Mucosa of descending colon (tissue), 3 donors: ENCODE measurements at regions not wholly inside any gene's neighbourhood (a gene's known extent, or its start where the extent isn't known, plus 50 kb on each side); places are given as distances from the start of the nearest gene placed in this dataset.

Experiments
- ATAC-seq: fragments of 200-7000 bp; cut with Tn5 transposase; one replicate; pipeline ENCODE4 v1.9.1; 2020; ENCODE audit warnings: mild to moderate bottlenecking, moderate library complexity
- DNase-seq, 3 donors: peaks; one replicate each; pipeline ENCODE4 v3.0.0-alpha.2; 2020
- H3K36me3 ChIP-seq: fragments of 200-600 bp; one replicate; pipeline ENCODE4 v1.8.0; 2021; ENCODE audit warnings: low read depth, mild to moderate bottlenecking
- H3K4me1 ChIP-seq: fragments of 200-600 bp; one replicate; pipeline ENCODE4 v1.8.0; 2021; ENCODE audit warnings: low read depth, mild to moderate bottlenecking
- H3K4me3 ChIP-seq: fragments of 200-600 bp; one replicate; pipeline ENCODE4 v1.8.0; 2021; ENCODE audit warnings: mild to moderate bottlenecking
- H3K9me3 ChIP-seq: fragments of 200-600 bp; one replicate; pipeline ENCODE4 v1.8.0; 2021; ENCODE audit warnings: mild to moderate bottlenecking
- intact Hi-C, 2 donors: fragments of 100-400 bp; cut with DNase I in 1 of 2; cut with micrococcal nuclease in 1 of 2; formaldehyde crosslinking; loops; one replicate each; pipeline versions ENCODE4 v1.11.0 to v1.11.1; 2022; cut with DNase I, micrococcal nuclease
- TF ChIP-seq, protein P1 (sequence below): fragments of 200-600 bp; IDR thresholded peaks from one replicate; pipeline ENCODE4 v1.8.0; 2022; ENCODE audit warnings: antibody characterized with exemption, mild to moderate bottlenecking
- donor health status: DM: no; HTN: no; CAD: no; lungs with moderate emphysema.
- donor health status: DM: no; HTN: no; CAD: no.
- donor health status: DM: no; HTN: yes; CAD: no.

DNA sequence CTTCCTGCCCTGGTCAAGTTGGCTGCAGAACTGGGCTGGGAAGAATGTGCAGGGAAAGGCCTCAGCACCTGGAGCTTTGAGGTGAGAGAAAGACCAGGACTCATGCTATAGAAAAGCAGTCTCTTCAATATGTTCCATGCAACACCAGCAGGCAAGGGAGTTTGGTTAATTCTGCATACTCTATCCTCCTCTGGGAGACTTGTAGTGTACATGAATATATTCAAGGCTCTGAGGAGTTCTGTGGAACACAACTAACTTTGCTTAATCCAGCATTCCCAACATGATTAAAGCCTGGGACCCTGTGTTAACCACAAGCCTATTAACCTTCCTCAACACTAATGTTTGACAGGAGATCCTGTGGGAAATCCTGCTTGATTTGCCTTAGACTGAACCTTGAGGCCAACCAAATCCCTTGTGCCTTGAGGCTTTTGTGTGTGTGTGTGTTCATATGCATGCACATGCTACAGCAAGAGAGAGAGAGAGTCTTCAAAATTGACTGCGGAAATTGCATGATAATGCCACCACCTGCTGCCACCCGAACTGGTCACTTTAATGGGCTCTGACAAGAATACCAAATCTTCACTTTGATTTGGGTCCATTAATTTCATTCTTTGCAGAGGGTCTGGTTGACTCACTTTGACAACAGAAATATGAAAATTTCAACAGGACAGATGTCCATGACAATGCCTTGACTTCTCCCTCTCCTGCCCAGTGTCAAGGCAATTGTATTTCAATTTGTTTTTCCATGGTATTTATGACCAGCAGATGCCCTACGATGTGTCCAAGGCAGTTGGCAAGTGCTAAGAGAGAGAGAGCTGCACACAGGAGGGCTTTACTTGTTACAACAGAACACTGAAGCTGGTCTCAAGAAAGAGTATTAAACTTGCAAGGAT lies 238.2 kb upstream of the ZBED5 start:
- ATAC-seq: no peak
- no peak for DNase-seq
- intact Hi-C loops: no loop called here
- H3K4me1 ChIP-seq: no peaks in the 10 kb centered on the region
- H3K36me3 ChIP-seq: no peaks in the 10 kb centered on the region
- TF ChIP-seq, protein P1, sequence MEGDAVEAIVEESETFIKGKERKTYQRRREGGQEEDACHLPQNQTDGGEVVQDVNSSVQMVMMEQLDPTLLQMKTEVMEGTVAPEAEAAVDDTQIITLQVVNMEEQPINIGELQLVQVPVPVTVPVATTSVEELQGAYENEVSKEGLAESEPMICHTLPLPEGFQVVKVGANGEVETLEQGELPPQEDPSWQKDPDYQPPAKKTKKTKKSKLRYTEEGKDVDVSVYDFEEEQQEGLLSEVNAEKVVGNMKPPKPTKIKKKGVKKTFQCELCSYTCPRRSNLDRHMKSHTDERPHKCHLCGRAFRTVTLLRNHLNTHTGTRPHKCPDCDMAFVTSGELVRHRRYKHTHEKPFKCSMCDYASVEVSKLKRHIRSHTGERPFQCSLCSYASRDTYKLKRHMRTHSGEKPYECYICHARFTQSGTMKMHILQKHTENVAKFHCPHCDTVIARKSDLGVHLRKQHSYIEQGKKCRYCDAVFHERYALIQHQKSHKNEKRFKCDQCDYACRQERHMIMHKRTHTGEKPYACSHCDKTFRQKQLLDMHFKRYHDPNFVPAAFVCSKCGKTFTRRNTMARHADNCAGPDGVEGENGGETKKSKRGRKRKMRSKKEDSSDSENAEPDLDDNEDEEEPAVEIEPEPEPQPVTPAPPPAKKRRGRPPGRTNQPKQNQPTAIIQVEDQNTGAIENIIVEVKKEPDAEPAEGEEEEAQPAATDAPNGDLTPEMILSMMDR: no peak
- no peaks in the 10 kb centered on the region for H3K9me3 ChIP-seq
- H3K4me3 ChIP-seq: no peak overlapping the region

DNA sequence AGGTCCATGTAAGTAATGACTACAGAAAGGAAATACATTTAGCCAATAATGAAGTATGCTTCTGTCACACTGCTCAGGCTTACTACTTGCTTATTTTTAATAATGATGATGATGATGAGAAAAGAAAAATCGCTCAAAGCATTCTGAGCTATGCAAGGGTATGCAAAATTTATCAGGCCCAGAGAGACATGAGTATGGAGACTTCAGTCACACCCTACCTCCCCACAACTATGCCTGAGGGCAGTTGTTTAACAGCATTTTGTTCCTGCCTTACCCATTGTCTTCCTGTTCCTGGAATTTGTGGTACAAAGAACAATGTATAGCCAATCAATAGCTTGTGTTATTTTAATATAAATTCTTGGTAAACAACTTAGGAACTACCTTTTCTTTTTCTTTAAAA lies 232.6 kb upstream of the ZBED5 start:
- H3K4me3 ChIP-seq: no peak overlapping the region
- no peaks in the 10 kb centered on the region for H3K9me3 ChIP-seq
- no peaks in the 10 kb centered on the region for H3K36me3 ChIP-seq
- no peaks in the 10 kb centered on the region for H3K4me1 ChIP-seq
- ATAC-seq (no peak), DNase-seq (no peak)
- TF ChIP-seq, protein P1: no peak
- intact Hi-C loops: no loop called here

DNA sequence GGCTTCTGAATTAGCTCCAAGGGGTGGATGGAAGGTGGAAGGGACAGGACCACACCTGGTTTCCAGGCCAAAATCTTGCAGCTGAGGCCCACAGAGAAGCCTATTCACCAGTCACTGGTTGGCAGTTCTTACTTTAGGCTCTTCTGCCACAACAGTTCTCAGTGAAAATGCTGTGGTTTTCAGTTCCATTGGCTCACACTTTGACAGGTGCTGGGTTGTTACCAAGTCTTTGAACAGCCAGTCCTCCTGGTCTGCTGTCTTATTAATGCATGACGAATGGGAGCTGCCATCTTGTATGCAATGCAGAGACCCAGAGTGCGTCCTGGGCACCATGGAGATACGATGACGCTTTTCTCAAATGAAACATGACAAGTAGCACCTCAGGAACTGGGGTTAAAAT lies 232.0 kb upstream of the ZBED5 start:
- no peak for ATAC-seq
- intact Hi-C loops: no loop called here
- Histone ChIP-seq H3K4me3 (no peak overlapping the region), H3K9me3 (no peaks in the 10 kb centered on the region), H3K36me3 (no peaks in the 10 kb centered on the region), H3K4me1 (no peaks in the 10 kb centered on the region)
- no peak for DNase-seq
- TF ChIP-seq, protein P1: no peak

DNA sequence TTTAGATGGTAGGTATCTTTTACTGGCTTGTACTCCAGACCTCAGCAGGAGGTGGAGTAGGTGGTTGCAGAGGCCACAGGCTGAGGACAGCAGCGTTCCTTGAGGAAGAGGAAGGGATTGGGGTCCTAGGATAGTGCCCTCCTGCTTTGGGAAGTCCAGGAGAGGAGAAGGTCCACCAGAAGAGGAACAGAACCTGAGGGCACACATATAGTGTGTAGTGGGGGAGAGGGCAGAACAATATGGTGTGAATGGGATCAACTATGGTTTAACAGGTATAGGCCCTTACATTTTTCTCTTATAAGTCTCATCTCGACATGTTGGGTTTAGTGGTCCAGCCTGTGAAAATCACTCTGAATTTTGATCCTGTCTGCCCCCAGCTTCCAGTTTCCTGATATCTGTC lies 229.1 kb upstream of the ZBED5 start:
- no peaks in the 10 kb centered on the region for H3K4me1 ChIP-seq
- no peaks in the 10 kb centered on the region for H3K9me3 ChIP-seq
- H3K36me3 ChIP-seq: no peaks in the 10 kb centered on the region
- no peak for ATAC-seq
- TF ChIP-seq, protein P1: no peak
- no peak for DNase-seq
- no peak overlapping the region for H3K4me3 ChIP-seq
- intact Hi-C loops: no loop called here

DNA sequence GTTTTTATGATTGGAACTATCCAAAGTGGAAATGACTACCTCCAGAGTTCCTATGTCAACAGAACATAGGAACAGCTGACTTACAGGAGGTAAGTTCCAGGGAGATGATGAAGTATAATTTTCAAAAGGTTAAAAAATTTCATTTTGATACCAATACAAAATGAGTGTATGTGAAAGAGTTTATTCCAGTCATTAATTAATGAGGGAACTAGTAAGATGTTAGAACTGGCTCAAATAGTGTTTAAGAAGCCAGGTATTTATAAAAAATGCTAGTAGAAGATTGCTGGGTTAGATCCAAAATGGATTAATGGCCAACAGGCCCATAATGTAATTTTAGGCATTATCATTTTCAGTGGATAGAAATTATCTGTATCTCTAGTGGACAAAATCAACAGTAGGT lies 227.7 kb upstream of the ZBED5 start:
- no peaks in the 10 kb centered on the region for H3K36me3 ChIP-seq
- H3K9me3 ChIP-seq: no peaks in the 10 kb centered on the region
- intact Hi-C loops: no loop called here
- no peak for DNase-seq
- H3K4me1 ChIP-seq: no peaks in the 10 kb centered on the region
- TF ChIP-seq, protein P1: no peak
- no peak for ATAC-seq
- no peak overlapping the region for H3K4me3 ChIP-seq
